LNCaP clone FGC (cell line): ENCODE measurements at regions not wholly inside any gene's neighbourhood (a gene's known extent, or its start where the extent isn't known, plus 50 kb on each side); places are given as distances from the start of the nearest gene placed in this dataset.

Source experiments
- DNase-seq: peaks from one replicate; pipeline ENCODE4 v3.0.0-alpha.2; 2011; ENCODE audit warnings: low read depth
- H3K4me3 ChIP-seq: 2 replicates; pipeline ENCODE4 v1.5.1; 2011; ENCODE audit warnings: mild to moderate bottlenecking, low read depth, low read length, control low read depth
- TF ChIP-seq, protein P1 (sequence below): IDR thresholded peaks from 2 replicates; pipeline ENCODE4 v1.5.1; 2012; ENCODE audit warnings: mild to moderate bottlenecking; ENCODE audit not compliant: control insufficient read depth, insufficient read depth; ENCODE audit errors: extremely low read depth

DNA sequence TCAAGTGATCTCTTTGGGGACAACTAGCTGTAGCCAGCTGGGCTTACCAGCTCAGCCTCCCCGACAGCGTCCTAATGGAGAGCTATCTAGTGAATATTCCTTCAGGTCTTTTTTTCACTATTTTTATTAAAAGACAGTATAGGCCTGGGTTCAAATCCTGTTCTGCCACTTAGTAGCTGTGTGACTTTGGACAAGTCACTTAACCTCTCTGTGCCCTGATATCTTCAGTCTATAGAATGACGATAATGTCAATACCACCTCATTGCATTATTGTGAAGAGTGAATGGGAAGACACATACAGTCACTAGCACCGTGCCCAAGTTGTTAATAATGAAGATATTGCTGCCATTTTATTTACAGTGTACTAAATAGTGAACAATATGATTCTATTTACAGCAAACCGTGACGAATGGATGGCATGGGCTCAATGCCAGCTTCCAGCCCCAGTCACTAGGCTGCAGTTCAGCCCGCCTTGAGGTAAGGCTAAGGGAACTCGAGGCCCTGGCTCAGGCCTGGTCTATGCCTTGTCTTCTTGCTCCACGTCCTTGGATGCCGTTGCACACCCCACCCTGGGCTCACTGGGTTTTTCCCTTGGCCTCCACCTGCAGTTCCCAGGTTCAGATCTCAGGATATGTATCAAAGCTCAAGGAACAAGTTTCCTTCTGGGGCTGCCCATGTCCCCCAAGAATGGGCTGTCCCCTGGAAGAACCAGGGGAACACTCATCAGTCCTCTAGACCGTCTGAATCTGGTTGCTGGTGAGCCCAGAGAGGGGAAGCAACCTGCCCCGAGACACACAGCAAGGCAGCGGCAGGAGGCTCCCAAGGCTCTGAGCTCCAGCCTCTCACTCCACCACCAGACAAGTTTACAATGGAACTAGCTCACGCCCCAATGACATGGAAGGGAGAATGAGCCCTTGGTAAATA, 95.4 kb upstream of the TNRC6C start:
- TF ChIP-seq, protein P1, sequence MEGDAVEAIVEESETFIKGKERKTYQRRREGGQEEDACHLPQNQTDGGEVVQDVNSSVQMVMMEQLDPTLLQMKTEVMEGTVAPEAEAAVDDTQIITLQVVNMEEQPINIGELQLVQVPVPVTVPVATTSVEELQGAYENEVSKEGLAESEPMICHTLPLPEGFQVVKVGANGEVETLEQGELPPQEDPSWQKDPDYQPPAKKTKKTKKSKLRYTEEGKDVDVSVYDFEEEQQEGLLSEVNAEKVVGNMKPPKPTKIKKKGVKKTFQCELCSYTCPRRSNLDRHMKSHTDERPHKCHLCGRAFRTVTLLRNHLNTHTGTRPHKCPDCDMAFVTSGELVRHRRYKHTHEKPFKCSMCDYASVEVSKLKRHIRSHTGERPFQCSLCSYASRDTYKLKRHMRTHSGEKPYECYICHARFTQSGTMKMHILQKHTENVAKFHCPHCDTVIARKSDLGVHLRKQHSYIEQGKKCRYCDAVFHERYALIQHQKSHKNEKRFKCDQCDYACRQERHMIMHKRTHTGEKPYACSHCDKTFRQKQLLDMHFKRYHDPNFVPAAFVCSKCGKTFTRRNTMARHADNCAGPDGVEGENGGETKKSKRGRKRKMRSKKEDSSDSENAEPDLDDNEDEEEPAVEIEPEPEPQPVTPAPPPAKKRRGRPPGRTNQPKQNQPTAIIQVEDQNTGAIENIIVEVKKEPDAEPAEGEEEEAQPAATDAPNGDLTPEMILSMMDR = no peak
- no peak overlapping the region for H3K4me3 ChIP-seq
- DNase-seq = no peak

DNA sequence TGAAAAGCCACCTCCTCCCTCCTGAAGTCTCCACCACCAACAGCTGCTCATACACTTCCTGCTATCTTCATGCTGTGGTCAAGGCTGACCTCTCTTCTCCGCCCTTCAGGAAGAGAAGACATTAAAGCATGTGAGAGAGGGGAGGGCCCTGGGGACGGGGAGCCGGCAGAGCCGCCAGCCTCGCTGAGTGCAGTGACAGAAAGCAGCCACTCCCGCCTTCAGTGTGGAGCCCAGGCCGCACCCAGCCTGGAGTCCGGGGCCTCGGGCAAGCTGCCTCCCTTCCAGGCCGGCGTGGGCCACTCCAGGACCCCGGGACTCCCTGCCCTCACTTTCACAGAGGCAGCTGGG, 94.7 kb upstream of the TNRC6C start:
- DNase-seq = no peak
- TF ChIP-seq, protein P1 = no peak
- no peak overlapping the region for H3K4me3 ChIP-seq

DNA sequence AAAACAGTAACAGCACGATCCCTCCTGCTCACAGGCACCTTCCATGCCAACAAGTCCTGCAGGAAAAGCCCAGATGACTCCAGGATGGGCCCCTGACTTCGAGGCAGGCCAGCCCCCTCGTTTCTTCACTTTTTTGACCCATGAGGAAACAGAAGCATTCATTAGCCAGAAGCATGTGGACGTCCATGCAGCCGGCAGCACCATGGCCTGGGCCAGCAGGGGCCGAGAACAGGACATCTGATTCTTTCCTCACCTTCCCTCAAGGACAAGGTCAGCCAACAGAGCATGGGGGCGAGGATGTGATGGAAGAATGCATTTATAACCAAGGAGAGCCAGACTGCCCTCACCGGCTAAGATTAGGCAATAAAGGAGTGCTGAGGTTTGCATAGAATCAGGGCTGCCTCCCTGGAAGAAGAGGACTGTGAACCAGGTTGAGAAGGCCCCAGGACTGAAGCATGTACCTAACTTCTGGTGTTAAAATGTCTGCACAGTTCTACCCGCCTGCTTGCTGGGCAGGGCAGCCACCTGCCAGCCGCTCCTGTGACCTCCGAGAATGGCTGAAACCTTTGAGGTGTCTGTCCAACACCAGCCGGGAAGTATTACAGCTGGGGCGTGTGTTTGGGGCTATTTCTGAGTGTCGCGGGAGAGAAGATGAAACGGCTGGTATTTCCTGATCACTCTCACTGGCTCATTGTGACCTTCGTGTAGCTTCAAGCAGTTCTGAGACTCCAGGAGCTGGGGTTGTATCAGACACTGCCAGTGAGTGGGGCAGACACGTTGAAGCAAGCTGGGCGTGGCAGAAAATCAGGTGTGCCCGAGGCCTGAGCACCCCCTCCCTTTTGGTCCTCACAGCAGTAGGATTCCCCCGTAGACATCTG, 94.0 kb upstream of the TNRC6C start:
- no peak overlapping the region for H3K4me3 ChIP-seq
- DNase-seq = no peak
- TF ChIP-seq, protein P1 = no peak

DNA sequence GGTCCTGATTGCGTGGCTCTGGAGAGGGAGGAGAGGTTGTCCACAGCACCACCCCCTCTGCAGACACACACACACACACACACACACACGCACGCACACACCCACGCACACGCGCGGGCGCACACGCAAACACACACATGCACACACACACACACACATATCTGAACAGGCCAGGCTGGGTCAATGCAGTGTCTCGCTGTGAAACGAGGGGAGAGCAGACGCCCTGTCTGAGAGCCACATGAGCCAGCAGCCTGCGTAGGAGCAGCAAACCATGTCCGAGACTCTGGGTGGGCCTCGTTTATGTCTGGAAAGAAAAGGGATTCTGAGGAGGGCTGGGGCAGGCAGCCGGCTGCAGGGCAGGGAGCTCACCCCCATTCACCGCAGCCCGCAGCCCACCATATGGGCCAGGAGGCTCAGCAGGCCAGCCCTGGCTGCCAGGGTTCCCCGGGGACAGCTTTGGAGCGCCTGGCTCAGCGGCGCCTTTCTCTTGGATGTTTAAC, 93.3 kb upstream of the TNRC6C start:
- no peak for DNase-seq
- H3K4me3 ChIP-seq = no peak overlapping the region
- TF ChIP-seq, protein P1 = no peak

DNA sequence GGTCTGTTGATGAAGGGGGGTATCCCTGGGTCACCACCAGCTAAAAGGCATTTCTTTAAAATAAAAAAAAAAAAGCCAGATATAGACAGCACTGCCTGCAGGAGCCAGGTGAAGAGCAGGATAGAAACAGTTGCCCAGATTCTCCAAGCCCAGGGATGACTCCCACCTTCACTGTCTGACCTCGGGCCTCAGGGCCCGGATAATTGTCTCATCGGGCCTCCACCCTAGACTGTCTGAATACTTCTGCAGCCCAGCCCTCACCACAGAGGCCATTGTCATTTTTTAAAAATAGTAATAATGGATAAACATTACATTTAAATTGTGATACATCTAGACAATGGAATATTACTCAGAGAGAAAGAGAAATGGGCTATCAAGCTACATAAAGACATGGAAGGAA, 92.8 kb upstream of the TNRC6C start:
- H3K4me3 ChIP-seq = no peak overlapping the region
- DNase-seq = no peak
- TF ChIP-seq, protein P1 = no peak

DNA sequence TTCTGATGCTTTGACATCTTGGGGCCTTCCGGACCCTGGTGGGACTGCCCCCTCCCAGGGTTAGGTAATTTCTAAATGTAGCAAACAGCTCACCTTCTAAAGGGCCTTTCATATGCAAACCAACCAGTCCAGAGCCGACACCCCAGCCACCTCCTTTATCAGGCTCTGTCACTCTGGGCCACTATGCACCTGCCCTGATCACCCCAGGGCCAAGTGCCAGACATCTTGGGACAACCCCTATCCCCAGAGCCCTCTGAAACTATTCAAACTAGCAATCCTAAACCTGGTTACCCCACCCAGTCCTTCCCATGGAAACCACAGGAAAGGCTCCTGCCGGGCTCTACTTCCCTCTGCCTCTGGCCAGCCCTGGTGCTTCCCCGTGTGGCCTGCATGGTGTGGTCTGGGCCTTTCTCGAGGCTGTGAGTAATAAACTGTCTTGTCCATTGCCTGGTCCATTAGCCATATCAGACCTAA, 91.2 kb upstream of the TNRC6C start:
- H3K4me3 ChIP-seq = no peak overlapping the region
- no peak for DNase-seq
- TF ChIP-seq, protein P1 = no peak
